ENCODE measurements at regions not wholly inside any gene's neighbourhood (a gene's known extent, or its start where the extent isn't known, plus 50 kb on each side); places are given as distances from the start of the nearest gene placed in this dataset.

DNA sequence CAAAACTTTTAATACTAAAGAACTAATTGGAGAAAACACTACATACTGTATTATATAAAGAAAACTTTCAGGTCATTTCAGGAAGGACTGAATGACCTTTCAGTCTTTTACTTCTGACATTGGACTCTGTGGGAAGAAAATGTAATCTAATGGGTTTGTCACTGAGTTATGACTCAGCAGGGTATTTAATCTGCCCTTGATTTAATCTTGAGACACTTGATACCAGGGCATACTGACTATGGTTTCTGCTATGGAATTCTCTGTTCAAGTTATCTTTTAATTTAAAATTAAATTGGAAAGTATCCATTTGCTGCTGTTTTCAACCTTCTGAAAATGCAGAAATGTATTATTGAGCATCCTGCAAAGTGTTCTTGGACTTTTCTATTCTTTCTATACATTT, 354.2 kb upstream of the GALNT5 start:
- in situ Hi-C loops (cut with HindIII; ENCODE audit: extremely low pct_ligation_motif_present, low pct_unique_long_range_greater_than_20kb) (no loop called here), intact Hi-C loops (cut with micrococcal nuclease; ENCODE audit: unreplicated experiment) (no loop called here)
- H3K79me2 ChIP-seq (ENCODE audit: insufficient read depth, low read length), result no peaks in the 10 kb centered on the region
- DNase-seq (ENCODE audit: low spot score) (no peak), FAIRE-seq (no peak), ATAC-seq (no peak)
- H3K27ac ChIP-seq (ENCODE audit: extremely low read length, insufficient read depth, low read length), result no peak overlapping the region
- no peaks in the 10 kb centered on the region for H3K36me3 ChIP-seq (replicated peaks in 1 of 2; ENCODE audit: control insufficient read depth in 1 of 2, insufficient read depth in 2 of 2, low read length in 2 of 2)
- CTCF ChIA-PET (ENCODE audit: low intra/inter-chr PET ratio, low total read pairs), result no interaction called here
- H3K4me3 ChIP-seq (replicated peaks in 1 of 3; ENCODE audit: insufficient read depth in 1 of 3, low read depth in 2 of 3, low read length in 3 of 3), result no peak overlapping the region
- no peaks in the 10 kb centered on the region for H4K20me1 ChIP-seq (ENCODE audit: insufficient read depth, low read length)
- no peak overlapping the region for H2AFZ ChIP-seq (ENCODE audit: low read length)
- no peak overlapping the region for H3K9ac ChIP-seq (ENCODE audit: insufficient read depth, low read depth, low read length)
- H3K4me1 ChIP-seq (ENCODE audit: insufficient read depth, low read length), result no peaks in the 10 kb centered on the region
- TF ChIP-seq ZNF17 (CRISPR knock-in tag; IDR thresholded peaks at IDR 0.05), result no peak
- TF ChIP-seq, protein P1, sequence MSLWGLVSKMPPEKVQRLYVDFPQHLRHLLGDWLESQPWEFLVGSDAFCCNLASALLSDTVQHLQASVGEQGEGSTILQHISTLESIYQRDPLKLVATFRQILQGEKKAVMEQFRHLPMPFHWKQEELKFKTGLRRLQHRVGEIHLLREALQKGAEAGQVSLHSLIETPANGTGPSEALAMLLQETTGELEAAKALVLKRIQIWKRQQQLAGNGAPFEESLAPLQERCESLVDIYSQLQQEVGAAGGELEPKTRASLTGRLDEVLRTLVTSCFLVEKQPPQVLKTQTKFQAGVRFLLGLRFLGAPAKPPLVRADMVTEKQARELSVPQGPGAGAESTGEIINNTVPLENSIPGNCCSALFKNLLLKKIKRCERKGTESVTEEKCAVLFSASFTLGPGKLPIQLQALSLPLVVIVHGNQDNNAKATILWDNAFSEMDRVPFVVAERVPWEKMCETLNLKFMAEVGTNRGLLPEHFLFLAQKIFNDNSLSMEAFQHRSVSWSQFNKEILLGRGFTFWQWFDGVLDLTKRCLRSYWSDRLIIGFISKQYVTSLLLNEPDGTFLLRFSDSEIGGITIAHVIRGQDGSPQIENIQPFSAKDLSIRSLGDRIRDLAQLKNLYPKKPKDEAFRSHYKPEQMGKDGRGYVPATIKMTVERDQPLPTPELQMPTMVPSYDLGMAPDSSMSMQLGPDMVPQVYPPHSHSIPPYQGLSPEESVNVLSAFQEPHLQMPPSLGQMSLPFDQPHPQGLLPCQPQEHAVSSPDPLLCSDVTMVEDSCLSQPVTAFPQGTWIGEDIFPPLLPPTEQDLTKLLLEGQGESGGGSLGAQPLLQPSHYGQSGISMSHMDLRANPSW (CRISPR knock-in tag; IDR thresholded peaks at IDR 0.05; ENCODE audit: borderline replicate concordance), result no peak
- TF ChIP-seq ZNF3 (CRISPR knock-in tag; IDR thresholded peaks at IDR 0.05), result no peak
- TF ChIP-seq GPN1 (CRISPR knock-in tag; IDR thresholded peaks at IDR 0.05; ENCODE audit: borderline replicate concordance), result no peak
- POLR2A ChIA-PET, result no interaction called here
- H3K9me3 ChIP-seq (ENCODE audit: low read length), result no peaks in the 10 kb centered on the region
- no peaks in the 10 kb centered on the region for H3K27me3 ChIP-seq (ENCODE audit: control insufficient read depth in 1 of 2, insufficient read depth in 2 of 2, low read length in 2 of 2)
- BruUV-seq (replicated peaks), result no TSS peak
- no peak overlapping the region for H3K4me2 ChIP-seq (ENCODE audit: low read depth, low read length)

DNA sequence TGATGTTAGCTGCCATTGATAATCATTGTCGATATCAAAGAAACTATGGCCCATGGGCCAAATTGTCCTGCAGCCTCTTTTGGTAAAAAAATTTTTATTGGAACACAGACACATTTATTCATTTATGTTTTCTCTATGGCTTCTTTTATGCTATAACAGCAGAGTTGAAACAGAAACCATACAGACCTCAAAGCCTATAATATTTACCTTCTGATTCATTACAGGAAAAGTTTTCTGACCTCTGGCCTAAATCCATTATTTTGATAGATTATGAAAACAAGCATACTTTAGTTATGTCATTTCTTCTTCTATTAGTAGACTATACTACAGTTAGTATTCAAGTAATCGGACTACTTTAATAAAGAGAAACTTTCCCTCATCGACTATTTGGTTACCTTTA, 349.7 kb upstream of the GALNT5 start:
- DNase-seq (ENCODE audit: low spot score), result no peak
- H3K4me2 ChIP-seq (ENCODE audit: low read depth, low read length), result no peak overlapping the region
- no TSS peak for BruUV-seq (replicated peaks)
- H3K4me3 ChIP-seq (replicated peaks in 1 of 3; ENCODE audit: insufficient read depth in 1 of 3, low read depth in 2 of 3, low read length in 3 of 3), result no peak overlapping the region
- in situ Hi-C loops (cut with HindIII; ENCODE audit: extremely low pct_ligation_motif_present, low pct_unique_long_range_greater_than_20kb) (no loop called here), intact Hi-C loops (cut with micrococcal nuclease; ENCODE audit: unreplicated experiment) (no loop called here)
- H3K36me3 ChIP-seq (replicated peaks in 1 of 2; ENCODE audit: control insufficient read depth in 1 of 2, insufficient read depth in 2 of 2, low read length in 2 of 2), result no peaks in the 10 kb centered on the region
- FAIRE-seq, result no peak
- no peak overlapping the region for H2AFZ ChIP-seq (ENCODE audit: low read length)
- H3K27ac ChIP-seq (ENCODE audit: extremely low read length, insufficient read depth, low read length), result no peak overlapping the region
- no peaks in the 10 kb centered on the region for H3K79me2 ChIP-seq (ENCODE audit: insufficient read depth, low read length)
- H3K4me1 ChIP-seq (ENCODE audit: insufficient read depth, low read length), result no peaks in the 10 kb centered on the region
- ChIA-PET POLR2A (no interaction called here), CTCF (ENCODE audit: low intra/inter-chr PET ratio, low total read pairs) (no interaction called here)
- no peak overlapping the region for H3K9ac ChIP-seq (ENCODE audit: insufficient read depth, low read depth, low read length)
- WGBS (ENCODE audit: low lambda C conversion rate), result 7% methylated on average over 3 of the region's 3 CpGs
- H3K9me3 ChIP-seq (ENCODE audit: low read length), result no peaks in the 10 kb centered on the region
- H4K20me1 ChIP-seq (ENCODE audit: insufficient read depth, low read length), result no peaks in the 10 kb centered on the region
- no peaks in the 10 kb centered on the region for H3K27me3 ChIP-seq (ENCODE audit: control insufficient read depth in 1 of 2, insufficient read depth in 2 of 2, low read length in 2 of 2)
- no peak for ATAC-seq
- TF ChIP-seq SRF (IDR thresholded peaks at IDR 0.05; ENCODE audit: low read depth, low read length), result no peak
- TF ChIP-seq KLF15 (CRISPR knock-in tag; IDR thresholded peaks at IDR 0.05; ENCODE audit: borderline replicate concordance), result no peak
- no peak for TF ChIP-seq EHMT2 (IDR thresholded peaks at IDR 0.05; ENCODE audit: borderline replicate concordance, low read depth, low read length)
- TF ChIP-seq, protein P2, sequence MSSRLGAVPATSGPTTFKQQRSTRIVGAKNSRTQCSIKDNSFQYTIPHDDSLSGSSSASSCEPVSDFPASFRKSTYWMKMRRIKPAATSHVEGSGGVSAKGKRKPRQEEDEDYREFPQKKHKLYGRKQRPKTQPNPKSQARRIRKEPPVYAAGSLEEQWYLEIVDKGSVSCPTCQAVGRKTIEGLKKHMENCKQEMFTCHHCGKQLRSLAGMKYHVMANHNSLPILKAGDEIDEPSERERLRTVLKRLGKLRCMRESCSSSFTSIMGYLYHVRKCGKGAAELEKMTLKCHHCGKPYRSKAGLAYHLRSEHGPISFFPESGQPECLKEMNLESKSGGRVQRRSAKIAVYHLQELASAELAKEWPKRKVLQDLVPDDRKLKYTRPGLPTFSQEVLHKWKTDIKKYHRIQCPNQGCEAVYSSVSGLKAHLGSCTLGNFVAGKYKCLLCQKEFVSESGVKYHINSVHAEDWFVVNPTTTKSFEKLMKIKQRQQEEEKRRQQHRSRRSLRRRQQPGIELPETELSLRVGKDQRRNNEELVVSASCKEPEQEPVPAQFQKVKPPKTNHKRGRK (CRISPR knock-in tag; IDR thresholded peaks at IDR 0.05), result no peak
- no peak for TF ChIP-seq POGZ (CRISPR knock-in tag; IDR thresholded peaks at IDR 0.05)
- no peak for TF ChIP-seq SP1 (IDR thresholded peaks at IDR 0.05)
- TF ChIP-seq SP1 (CRISPR knock-in tag; IDR thresholded peaks at IDR 0.05), result no peak
- TF ChIP-seq, protein P3, sequence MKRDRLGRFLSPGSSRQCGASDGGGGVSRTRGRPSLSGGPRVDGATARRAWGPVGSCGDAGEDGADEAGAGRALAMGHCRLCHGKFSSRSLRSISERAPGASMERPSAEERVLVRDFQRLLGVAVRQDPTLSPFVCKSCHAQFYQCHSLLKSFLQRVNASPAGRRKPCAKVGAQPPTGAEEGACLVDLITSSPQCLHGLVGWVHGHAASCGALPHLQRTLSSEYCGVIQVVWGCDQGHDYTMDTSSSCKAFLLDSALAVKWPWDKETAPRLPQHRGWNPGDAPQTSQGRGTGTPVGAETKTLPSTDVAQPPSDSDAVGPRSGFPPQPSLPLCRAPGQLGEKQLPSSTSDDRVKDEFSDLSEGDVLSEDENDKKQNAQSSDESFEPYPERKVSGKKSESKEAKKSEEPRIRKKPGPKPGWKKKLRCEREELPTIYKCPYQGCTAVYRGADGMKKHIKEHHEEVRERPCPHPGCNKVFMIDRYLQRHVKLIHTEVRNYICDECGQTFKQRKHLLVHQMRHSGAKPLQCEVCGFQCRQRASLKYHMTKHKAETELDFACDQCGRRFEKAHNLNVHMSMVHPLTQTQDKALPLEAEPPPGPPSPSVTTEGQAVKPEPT (CRISPR knock-in tag; IDR thresholded peaks at IDR 0.05; ENCODE audit: low read depth), result no peak
- no peak for TF ChIP-seq MZF1 (CRISPR knock-in tag; IDR thresholded peaks at IDR 0.05; ENCODE audit: borderline replicate concordance)
- no peak for TF ChIP-seq ZNF10 (CRISPR knock-in tag; IDR thresholded peaks at IDR 0.05; ENCODE audit: borderline replicate concordance, low read depth)
- TF ChIP-seq AGO1 (IDR thresholded peaks at IDR 0.05; ENCODE audit: low read depth, low read length, poor library complexity, severe bottlenecking), result no peak

All from HepG2 (cell line).